ENCODE measurements at regions not wholly inside any gene's neighbourhood (a gene's known extent, or its start where the extent isn't known, plus 50 kb on each side); places are given as distances from the start of the nearest gene placed in this dataset.

DNA sequence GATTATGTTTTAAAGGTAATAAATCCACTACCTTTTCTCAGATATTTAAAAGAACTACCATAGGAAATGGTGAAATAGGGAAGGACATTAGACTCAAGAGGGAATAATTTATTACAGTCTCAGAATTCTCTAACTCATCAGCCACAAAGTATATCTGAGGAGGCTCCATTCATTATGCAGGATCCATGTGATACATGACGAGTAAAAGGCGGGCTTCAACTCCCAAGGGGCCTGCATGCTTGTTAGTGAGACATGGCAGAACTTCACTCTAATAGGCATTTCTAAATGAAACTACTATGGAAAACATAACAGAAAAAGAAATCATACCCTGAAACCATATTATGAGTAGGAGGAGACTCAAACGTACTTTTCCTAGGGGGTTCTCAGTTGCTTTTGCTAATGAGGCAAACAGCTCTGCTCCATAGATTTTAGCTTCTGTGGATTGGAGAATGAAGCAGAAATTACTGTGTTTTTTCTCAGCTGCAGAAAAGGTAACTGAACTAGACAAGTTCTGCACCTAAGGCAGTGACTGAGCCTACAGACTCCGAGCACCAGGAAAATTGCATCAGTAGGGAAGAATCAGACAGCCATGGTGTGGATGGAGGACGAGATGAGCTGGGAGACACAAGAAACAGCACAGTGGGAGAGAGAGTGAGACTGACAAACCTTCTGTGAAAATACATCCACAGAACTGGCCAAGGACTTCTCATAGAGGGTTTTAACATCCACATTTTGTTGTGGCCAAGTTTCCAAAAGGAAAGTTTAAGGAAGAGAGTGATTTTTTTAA is 254.6 kb upstream of the PRDM1 start:
- no peak for TF ChIP-seq CTCF (IDR thresholded peaks at IDR 0.05; ENCODE audit: low read depth, low read length, missing input control)
- TF ChIP-seq, protein P1, sequence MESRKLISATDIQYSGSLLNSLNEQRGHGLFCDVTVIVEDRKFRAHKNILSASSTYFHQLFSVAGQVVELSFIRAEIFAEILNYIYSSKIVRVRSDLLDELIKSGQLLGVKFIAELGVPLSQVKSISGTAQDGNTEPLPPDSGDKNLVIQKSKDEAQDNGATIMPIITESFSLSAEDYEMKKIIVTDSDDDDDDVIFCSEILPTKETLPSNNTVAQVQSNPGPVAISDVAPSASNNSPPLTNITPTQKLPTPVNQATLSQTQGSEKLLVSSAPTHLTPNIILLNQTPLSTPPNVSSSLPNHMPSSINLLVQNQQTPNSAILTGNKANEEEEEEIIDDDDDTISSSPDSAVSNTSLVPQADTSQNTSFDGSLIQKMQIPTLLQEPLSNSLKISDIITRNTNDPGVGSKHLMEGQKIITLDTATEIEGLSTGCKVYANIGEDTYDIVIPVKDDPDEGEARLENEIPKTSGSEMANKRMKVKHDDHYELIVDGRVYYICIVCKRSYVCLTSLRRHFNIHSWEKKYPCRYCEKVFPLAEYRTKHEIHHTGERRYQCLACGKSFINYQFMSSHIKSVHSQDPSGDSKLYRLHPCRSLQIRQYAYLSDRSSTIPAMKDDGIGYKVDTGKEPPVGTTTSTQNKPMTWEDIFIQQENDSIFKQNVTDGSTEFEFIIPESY (IDR thresholded peaks at IDR 0.05): no peak
- TF ChIP-seq RAD21 (IDR thresholded peaks at IDR 0.05): no peak
- TF ChIP-seq GABPA (IDR thresholded peaks at IDR 0.05 in 1 of 2, conservative IDR thresholded peaks at IDR 0.05 in 1 of 2): no peak
- no peak for TF ChIP-seq ATF3 (IDR thresholded peaks at IDR 0.05)
- TF ChIP-seq, protein P2, sequence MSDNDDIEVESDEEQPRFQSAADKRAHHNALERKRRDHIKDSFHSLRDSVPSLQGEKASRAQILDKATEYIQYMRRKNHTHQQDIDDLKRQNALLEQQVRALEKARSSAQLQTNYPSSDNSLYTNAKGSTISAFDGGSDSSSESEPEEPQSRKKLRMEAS (IDR thresholded peaks at IDR 0.05): no peak
- TF ChIP-seq TAF1 (conservative IDR thresholded peaks at IDR 0.05): no peak
- TF ChIP-seq FOXA2 (IDR thresholded peaks at IDR 0.05): no peak
- TF ChIP-seq, protein P3, sequence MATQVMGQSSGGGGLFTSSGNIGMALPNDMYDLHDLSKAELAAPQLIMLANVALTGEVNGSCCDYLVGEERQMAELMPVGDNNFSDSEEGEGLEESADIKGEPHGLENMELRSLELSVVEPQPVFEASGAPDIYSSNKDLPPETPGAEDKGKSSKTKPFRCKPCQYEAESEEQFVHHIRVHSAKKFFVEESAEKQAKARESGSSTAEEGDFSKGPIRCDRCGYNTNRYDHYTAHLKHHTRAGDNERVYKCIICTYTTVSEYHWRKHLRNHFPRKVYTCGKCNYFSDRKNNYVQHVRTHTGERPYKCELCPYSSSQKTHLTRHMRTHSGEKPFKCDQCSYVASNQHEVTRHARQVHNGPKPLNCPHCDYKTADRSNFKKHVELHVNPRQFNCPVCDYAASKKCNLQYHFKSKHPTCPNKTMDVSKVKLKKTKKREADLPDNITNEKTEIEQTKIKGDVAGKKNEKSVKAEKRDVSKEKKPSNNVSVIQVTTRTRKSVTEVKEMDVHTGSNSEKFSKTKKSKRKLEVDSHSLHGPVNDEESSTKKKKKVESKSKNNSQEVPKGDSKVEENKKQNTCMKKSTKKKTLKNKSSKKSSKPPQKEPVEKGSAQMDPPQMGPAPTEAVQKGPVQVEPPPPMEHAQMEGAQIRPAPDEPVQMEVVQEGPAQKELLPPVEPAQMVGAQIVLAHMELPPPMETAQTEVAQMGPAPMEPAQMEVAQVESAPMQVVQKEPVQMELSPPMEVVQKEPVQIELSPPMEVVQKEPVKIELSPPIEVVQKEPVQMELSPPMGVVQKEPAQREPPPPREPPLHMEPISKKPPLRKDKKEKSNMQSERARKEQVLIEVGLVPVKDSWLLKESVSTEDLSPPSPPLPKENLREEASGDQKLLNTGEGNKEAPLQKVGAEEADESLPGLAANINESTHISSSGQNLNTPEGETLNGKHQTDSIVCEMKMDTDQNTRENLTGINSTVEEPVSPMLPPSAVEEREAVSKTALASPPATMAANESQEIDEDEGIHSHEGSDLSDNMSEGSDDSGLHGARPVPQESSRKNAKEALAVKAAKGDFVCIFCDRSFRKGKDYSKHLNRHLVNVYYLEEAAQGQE (IDR thresholded peaks at IDR 0.05): no peak
- TF ChIP-seq EGR1 (IDR thresholded peaks at IDR 0.05; ENCODE audit: low read depth in 2 of 2): no peak
- no peak for TF ChIP-seq NR2F2 (IDR thresholded peaks at IDR 0.05)
